ENCODE measurements at regions not wholly inside any gene's neighbourhood (a gene's known extent, or its start where the extent isn't known, plus 50 kb on each side); places are given as distances from the start of the nearest gene placed in this dataset.

- no peaks in the 10 kb centered on the region for H3K9me3 ChIP-seq (ENCODE audit: control insufficient read depth, insufficient read depth, low read length)
- no peaks in the 10 kb centered on the region for H3K4me1 ChIP-seq (ENCODE audit: control insufficient read depth, insufficient read depth, low read length)
These were observed 432.6 kb downstream of the PCNX1 start for GRCh38 chr14:71339650-71340415.

GRCh38 chr14:71341156-71341555, 433.9 kb downstream of the PCNX1 start:
- H3K4me1 ChIP-seq (ENCODE audit: control insufficient read depth, insufficient read depth, low read length): no peaks in the 10 kb centered on the region
- H3K27me3 ChIP-seq (ENCODE audit: control insufficient read depth, insufficient read depth, low read length): no peaks in the 10 kb centered on the region
- H3K9me3 ChIP-seq (ENCODE audit: control insufficient read depth, insufficient read depth, low read length): no peaks in the 10 kb centered on the region
- no peaks in the 10 kb centered on the region for H3K36me3 ChIP-seq (ENCODE audit: control insufficient read depth, insufficient read depth, low read length)
- H3K4me3 ChIP-seq (ENCODE audit: low read depth, low read length): no peak overlapping the region
- no peak overlapping the region for H3K9ac ChIP-seq (ENCODE audit: low read depth, low read length)

More at GRCh38 chr14:71339650-71340415, 432.6 kb downstream of the PCNX1 start:
- Histone ChIP-seq H3K9ac (ENCODE audit: low read depth, low read length) (no peak overlapping the region), H3K27me3 (ENCODE audit: control insufficient read depth, insufficient read depth, low read length) (no peaks in the 10 kb centered on the region), H3K4me3 (ENCODE audit: low read depth, low read length) (no peak overlapping the region), H3K36me3 (ENCODE audit: control insufficient read depth, insufficient read depth, low read length) (no peaks in the 10 kb centered on the region)

- Histone ChIP-seq H3K27me3 (ENCODE audit: control insufficient read depth, insufficient read depth, low read length) (no peaks in the 10 kb centered on the region), H3K9ac (ENCODE audit: low read depth, low read length) (no peak overlapping the region), H3K36me3 (ENCODE audit: control insufficient read depth, insufficient read depth, low read length) (no peaks in the 10 kb centered on the region), H3K4me1 (ENCODE audit: control insufficient read depth, insufficient read depth, low read length) (no peaks in the 10 kb centered on the region), H3K4me3 (ENCODE audit: low read depth, low read length) (no peak overlapping the region), H3K9me3 (ENCODE audit: control insufficient read depth, insufficient read depth, low read length) (no peaks in the 10 kb centered on the region)
These were observed 436.5 kb downstream of the PCNX1 start for GRCh38 chr14:71343724-71344123.

GRCh38 chr14:71344506-71344905, 437.2 kb downstream of the PCNX1 start:
- no peaks in the 10 kb centered on the region for H3K4me1 ChIP-seq (ENCODE audit: control insufficient read depth, insufficient read depth, low read length)
- no peaks in the 10 kb centered on the region for H3K36me3 ChIP-seq (ENCODE audit: control insufficient read depth, insufficient read depth, low read length)
- no peaks in the 10 kb centered on the region for H3K9me3 ChIP-seq (ENCODE audit: control insufficient read depth, insufficient read depth, low read length)
- H3K4me3 ChIP-seq (ENCODE audit: low read depth, low read length): no peak overlapping the region
- no peak overlapping the region for H3K9ac ChIP-seq (ENCODE audit: low read depth, low read length)
- no peaks in the 10 kb centered on the region for H3K27me3 ChIP-seq (ENCODE audit: control insufficient read depth, insufficient read depth, low read length)

GRCh38 chr14:71346685-71347084, 439.4 kb downstream of the PCNX1 start:
- no peaks in the 10 kb centered on the region for H3K9me3 ChIP-seq (ENCODE audit: control insufficient read depth, insufficient read depth, low read length)
- no peak overlapping the region for H3K4me3 ChIP-seq (ENCODE audit: low read depth, low read length)
- H3K4me1 ChIP-seq (ENCODE audit: control insufficient read depth, insufficient read depth, low read length): no peaks in the 10 kb centered on the region
- no peak overlapping the region for H3K9ac ChIP-seq (ENCODE audit: low read depth, low read length)
- H3K27me3 ChIP-seq (ENCODE audit: control insufficient read depth, insufficient read depth, low read length): no peaks in the 10 kb centered on the region
- no peaks in the 10 kb centered on the region for H3K36me3 ChIP-seq (ENCODE audit: control insufficient read depth, insufficient read depth, low read length)

- no peaks in the 10 kb centered on the region for H3K9me3 ChIP-seq (ENCODE audit: control insufficient read depth, insufficient read depth, low read length)
- no peaks in the 10 kb centered on the region for H3K36me3 ChIP-seq (ENCODE audit: control insufficient read depth, insufficient read depth, low read length)
- H3K9ac ChIP-seq (ENCODE audit: low read depth, low read length): no peak overlapping the region
- no peaks in the 10 kb centered on the region for H3K27me3 ChIP-seq (ENCODE audit: control insufficient read depth, insufficient read depth, low read length)
- no peaks in the 10 kb centered on the region for H3K4me1 ChIP-seq (ENCODE audit: control insufficient read depth, insufficient read depth, low read length)
- H3K4me3 ChIP-seq (ENCODE audit: low read depth, low read length): no peak overlapping the region
These were observed 441.1 kb downstream of the PCNX1 start for GRCh38 chr14:71348394-71348793.

GRCh38 chr14:71348817-71349216, 441.6 kb downstream of the PCNX1 start:
- H3K36me3 ChIP-seq (ENCODE audit: control insufficient read depth, insufficient read depth, low read length): no peaks in the 10 kb centered on the region
- H3K9me3 ChIP-seq (ENCODE audit: control insufficient read depth, insufficient read depth, low read length): no peaks in the 10 kb centered on the region
- no peaks in the 10 kb centered on the region for H3K27me3 ChIP-seq (ENCODE audit: control insufficient read depth, insufficient read depth, low read length)
- no peaks in the 10 kb centered on the region for H3K4me1 ChIP-seq (ENCODE audit: control insufficient read depth, insufficient read depth, low read length)
- no peak overlapping the region for H3K9ac ChIP-seq (ENCODE audit: low read depth, low read length)
- no peak overlapping the region for H3K4me3 ChIP-seq (ENCODE audit: low read depth, low read length)

- H3K4me1 ChIP-seq (ENCODE audit: control insufficient read depth, insufficient read depth, low read length): peaks cover 5% of the 10 kb centered on the region
- no peaks in the 10 kb centered on the region for H3K36me3 ChIP-seq (ENCODE audit: control insufficient read depth, insufficient read depth, low read length)
- H3K9me3 ChIP-seq (ENCODE audit: control insufficient read depth, insufficient read depth, low read length): no peaks in the 10 kb centered on the region
- no peaks in the 10 kb centered on the region for H3K27me3 ChIP-seq (ENCODE audit: control insufficient read depth, insufficient read depth, low read length)
- no peak overlapping the region for H3K4me3 ChIP-seq (ENCODE audit: low read depth, low read length)
- H3K9ac ChIP-seq (ENCODE audit: low read depth, low read length): no peak overlapping the region
These were observed 446.9 kb downstream of the PCNX1 start for GRCh38 chr14:71354142-71354541.

GRCh38 chr14:71354801-71355200, 447.5 kb downstream of the PCNX1 start:
- Histone ChIP-seq H3K9me3 (ENCODE audit: control insufficient read depth, insufficient read depth, low read length) (no peaks in the 10 kb centered on the region), H3K4me1 (ENCODE audit: control insufficient read depth, insufficient read depth, low read length) (peaks cover 5% of the 10 kb centered on the region), H3K9ac (ENCODE audit: low read depth, low read length) (no peak overlapping the region), H3K4me3 (ENCODE audit: low read depth, low read length) (no peak overlapping the region), H3K27me3 (ENCODE audit: control insufficient read depth, insufficient read depth, low read length) (no peaks in the 10 kb centered on the region), H3K36me3 (ENCODE audit: control insufficient read depth, insufficient read depth, low read length) (no peaks in the 10 kb centered on the region)

GRCh38 chr14:71355324-71356201, 448.3 kb downstream of the PCNX1 start:
- Histone ChIP-seq H3K9me3 (ENCODE audit: control insufficient read depth, insufficient read depth, low read length) (no peaks in the 10 kb centered on the region), H3K4me3 (ENCODE audit: low read depth, low read length) (no peak overlapping the region), H3K4me1 (ENCODE audit: control insufficient read depth, insufficient read depth, low read length) (peaks cover 5% of the 10 kb centered on the region), H3K9ac (ENCODE audit: low read depth, low read length) (no peak overlapping the region), H3K36me3 (ENCODE audit: control insufficient read depth, insufficient read depth, low read length) (no peaks in the 10 kb centered on the region), H3K27me3 (ENCODE audit: control insufficient read depth, insufficient read depth, low read length) (no peaks in the 10 kb centered on the region)

- H3K9ac ChIP-seq (ENCODE audit: low read depth, low read length): no peak overlapping the region
- no peaks in the 10 kb centered on the region for H3K36me3 ChIP-seq (ENCODE audit: control insufficient read depth, insufficient read depth, low read length)
- no peak overlapping the region for H3K4me3 ChIP-seq (ENCODE audit: low read depth, low read length)
- H3K9me3 ChIP-seq (ENCODE audit: control insufficient read depth, insufficient read depth, low read length): no peaks in the 10 kb centered on the region
- H3K4me1 ChIP-seq (ENCODE audit: control insufficient read depth, insufficient read depth, low read length): peaks cover 5% of the 10 kb centered on the region
- H3K27me3 ChIP-seq (ENCODE audit: control insufficient read depth, insufficient read depth, low read length): no peaks in the 10 kb centered on the region
These were observed 451.1 kb downstream of the PCNX1 start for GRCh38 chr14:71358209-71358931.
